ENCODE measurements at regions not wholly inside any gene's neighbourhood (a gene's known extent, or its start where the extent isn't known, plus 50 kb on each side); places are given as distances from the start of the nearest gene placed in this dataset.
A peak's percentile ranks its signal among the peaks of the same experiment; 100 is the strongest.
"Not testable (repeated sequence)": the region's sequence is repeated elsewhere in the genome, so short reads cannot be mapped to it uniquely, and the experiment has no call there.

- intact Hi-C loops (cut with DNase I): no loop called here
- no peak for DNase-seq (ENCODE audit: low spot score)
Measured at GRCh38 chr17:16888413-16889087, 83.4 kb downstream of the TNFRSF13B start.

DNA sequence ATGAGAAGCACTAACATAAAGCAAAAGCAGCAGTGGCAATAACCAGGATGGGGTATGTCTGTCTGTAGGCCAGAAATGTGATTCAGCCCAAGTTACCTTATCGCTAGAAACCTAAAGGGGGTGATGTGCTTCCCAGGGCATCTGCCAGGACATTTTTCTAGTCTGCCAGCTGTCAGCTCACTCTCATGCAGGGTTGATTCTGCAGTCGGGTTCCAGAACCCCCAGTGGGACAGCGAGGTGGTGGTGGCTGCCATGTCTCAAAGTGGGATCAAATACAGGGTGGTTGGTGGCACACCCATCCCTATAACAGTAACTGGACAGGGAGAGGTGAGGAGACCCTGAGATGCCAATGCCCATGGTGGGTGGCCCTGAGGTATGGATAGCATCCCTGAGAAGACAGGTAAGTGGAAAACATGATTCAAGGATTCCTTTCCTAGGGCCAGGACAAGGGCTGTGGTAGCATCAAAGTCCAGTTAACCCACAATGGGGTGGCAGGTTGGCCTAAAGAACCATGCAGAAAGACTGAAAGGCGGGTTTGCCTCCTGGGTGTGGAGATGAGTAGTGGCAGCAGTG is 84.3 kb downstream of the TNFRSF13B start:
- peak; percentile 23 for DNase-seq (ENCODE audit: low spot score)
- intact Hi-C loops (cut with DNase I): no loop called here

GRCh38 chr17:16886655-16887322 is 85.1 kb downstream of the TNFRSF13B start:
- peak; percentile 5 for DNase-seq (ENCODE audit: low spot score)
- intact Hi-C loops (cut with DNase I): no loop called here

DNA sequence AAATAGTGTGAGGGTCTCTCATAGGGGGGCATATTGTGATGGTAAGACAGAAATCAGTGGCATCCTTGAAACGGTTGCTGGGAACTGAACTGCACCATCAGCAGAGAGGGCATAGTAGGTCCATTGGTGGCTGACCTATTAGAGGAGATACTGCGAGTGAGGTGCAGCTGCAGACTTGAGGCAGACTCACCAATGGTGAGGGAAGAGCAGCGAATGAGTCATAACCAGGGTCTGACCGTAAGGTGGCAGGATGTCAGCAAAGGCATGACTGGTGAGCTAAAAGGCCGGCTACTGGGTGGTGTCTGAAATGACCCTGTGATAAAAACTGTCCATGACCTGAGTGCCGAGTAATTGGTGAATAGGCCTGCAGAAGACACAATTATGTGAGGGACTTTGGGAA is 86.7 kb downstream of the TNFRSF13B start:
- intact Hi-C loops (cut with DNase I); DNase-seq (ENCODE audit: low spot score): not testable (repeated sequence)

DNA sequence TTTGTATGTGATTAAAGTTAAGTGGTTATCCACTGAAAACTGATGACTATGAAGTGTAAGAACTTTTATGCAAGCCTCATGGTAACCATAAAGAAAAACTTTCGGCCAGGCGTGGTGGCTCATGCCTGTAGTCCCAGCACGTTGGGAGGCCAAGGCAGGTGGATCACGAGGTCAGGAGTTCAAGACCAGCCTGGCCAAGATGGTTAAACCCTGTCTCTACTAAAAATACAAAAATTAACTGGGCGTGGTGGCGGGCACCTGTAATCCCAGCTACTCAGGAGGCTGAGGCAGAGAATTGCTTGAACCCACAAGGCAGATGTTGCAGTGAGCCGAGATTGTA is 89.0 kb downstream of the TNFRSF13B start:
- DNase-seq (ENCODE audit: low spot score); intact Hi-C loops (cut with DNase I): not testable (repeated sequence)

DNA sequence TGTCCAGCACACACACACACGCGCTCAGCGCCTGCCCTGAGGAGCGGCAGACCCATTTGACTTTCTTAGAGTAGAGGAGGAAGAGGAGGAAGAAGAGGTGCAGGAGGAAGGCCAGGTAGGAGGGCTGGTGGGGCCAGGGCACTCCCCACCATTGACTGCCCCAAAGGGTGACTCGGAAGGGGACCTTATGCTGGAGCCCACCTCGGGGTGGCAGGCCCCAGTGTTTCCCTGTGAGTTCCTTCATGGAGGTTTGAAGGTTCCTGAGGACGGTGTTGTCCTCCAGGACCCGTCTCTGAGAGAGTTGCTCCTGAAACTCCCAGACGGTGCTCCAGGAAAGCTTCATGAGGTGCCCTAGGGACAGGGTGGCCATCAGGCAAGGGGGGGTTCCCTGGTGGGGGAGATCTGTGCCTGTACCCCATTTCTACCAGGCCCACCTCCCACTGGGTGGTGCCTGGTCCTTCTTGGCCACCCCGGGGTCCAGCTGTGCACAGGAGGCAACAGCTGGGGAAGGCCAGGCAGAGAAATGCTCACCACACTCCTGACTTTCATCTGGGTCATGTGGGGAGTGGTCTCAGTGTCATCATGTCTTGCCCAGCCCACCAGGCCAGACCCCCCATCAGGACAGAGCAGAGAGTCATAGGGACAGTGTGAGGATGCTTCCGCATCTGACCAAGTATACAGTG is 89.5 kb downstream of the TNFRSF13B start:
- intact Hi-C loops (cut with DNase I): no loop called here
- DNase-seq (ENCODE audit: low spot score): no peak

DNA sequence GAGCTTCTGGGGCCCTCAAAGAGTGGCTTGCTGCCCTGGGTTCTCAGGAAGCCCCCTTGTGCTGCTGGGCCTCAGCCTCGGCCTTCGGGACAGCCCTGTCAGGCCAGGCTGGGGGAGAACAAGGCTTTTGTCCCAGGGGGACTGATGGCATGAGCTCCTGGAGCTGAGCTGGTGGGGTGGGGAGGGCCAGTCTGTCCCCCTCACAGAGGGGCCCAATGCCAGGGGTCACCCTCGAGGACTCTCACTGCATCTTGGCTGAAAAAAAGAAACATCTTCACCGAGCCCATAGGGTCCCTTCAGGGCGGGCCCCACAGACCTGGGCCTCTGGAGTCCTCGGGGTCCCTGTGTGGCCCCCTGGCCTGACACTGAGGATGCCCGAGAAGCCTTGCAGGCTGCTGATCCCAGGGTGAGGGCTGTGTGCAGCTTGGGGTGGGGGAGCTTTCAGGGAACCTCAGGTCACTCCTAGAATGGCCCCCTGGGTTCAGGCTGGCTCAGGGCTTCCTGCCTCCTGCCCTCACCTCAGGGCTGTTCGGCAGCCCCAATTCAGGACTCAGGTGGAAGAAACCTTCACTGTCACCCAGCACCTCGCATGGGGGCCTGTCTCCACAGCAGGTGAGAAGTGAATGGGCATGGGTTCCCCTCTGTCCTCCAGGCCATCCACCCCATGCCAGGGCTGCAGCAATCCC is 90.5 kb downstream of the TNFRSF13B start:
- no peak for DNase-seq (ENCODE audit: low spot score)
- intact Hi-C loops (cut with DNase I): no loop called here

- no peak for DNase-seq (ENCODE audit: low spot score)
- intact Hi-C loops (cut with DNase I): no loop called here
Measured at GRCh38 chr17:16880843-16881230, 91.1 kb downstream of the TNFRSF13B start.

GRCh38 chr17:16880121-16880842 is 91.6 kb downstream of the TNFRSF13B start:
- intact Hi-C loops (cut with DNase I): no loop called here
- DNase-seq (ENCODE audit: low spot score): no peak

DNA sequence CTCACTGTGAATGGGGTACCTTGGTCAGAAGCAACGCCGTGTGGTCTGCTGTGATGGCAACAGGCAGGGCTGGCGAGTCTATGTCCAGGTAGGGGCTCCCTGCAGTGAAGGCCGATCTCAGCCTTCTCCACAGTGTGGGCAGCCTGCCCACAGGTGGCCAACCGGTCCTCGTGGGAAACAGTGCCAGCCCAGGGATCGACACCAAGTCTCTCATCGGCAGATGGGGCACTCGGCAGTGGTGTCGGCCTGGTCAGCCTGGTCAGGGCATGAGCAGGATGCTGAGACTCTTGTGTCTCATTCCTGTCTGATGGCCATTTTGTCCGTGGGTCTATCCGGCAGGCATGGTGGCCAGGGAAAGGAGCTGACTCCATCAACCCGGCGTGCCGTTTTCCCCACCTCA is 92.2 kb downstream of the TNFRSF13B start:
- no peak for DNase-seq (ENCODE audit: low spot score)
- intact Hi-C loops (cut with DNase I): no loop called here

- intact Hi-C loops (cut with DNase I): no loop called here
- no peak for DNase-seq (ENCODE audit: low spot score)
Measured at GRCh38 chr17:16878606-16879005, 93.3 kb downstream of the TNFRSF13B start.

DNA sequence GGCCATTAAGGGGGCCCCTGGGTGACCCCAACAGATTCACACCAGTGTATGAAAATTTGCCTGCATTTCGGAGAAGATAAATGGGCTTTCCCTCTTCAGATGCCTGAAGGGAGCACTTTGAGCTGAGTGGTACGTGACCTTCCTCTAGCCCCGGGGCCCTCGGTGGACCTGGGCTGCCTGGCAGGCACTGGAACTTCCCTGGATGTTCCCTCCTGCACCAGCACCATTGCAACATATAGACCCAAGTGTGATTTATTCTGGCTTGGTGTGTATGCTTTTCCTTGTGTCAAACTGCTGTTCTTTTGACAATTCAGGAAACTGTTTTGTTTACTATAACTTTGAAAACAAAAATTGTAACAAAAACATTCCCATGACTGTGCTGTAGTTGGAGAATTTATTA is 93.8 kb downstream of the TNFRSF13B start:
- intact Hi-C loops (cut with DNase I): no loop called here
- peak; percentile 36 for DNase-seq (ENCODE audit: low spot score)

DNA sequence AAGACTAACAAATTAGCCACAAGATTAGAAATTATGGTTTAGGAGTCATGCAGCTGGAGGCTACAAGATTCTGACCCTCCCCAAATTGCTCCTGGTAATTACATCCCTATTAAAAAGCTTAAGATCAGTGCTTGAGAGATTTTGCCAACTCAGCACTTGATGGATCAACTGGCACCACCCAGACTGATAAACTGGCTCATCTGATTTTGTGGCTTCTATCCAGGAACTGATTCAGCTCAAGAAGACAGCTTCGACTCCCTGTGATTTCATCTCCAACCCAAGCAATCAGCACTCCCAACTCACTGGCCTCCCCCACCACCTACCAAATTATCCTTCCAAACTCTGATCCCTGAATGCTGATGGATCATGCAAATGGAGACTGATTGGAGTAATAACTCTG is 94.8 kb downstream of the TNFRSF13B start:
- DNase-seq (ENCODE audit: low spot score): peak; percentile 2
- intact Hi-C loops (cut with DNase I): no loop called here

DNA sequence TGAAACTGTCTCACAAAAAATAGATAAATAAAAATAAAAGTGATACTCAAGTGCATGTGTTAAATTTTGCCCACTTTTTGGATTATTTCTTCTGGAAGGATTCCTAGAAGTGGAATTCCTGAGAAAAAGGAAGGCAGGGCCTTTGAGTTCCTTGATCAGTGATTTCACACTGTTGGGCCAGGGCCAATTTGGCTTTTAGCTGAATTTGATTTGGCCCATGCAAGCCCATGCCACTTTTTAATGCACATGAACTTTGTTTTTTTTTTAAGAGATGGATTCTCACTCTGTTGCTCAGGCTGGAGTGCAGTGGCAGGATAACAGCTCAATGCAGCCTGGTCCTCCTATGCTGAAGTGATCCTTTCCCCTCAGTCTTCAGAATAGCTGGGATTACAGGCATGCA is 96.3 kb downstream of the TNFRSF13B start:
- DNase-seq (ENCODE audit: low spot score): no peak
- intact Hi-C loops (cut with DNase I): no loop called here

DNA sequence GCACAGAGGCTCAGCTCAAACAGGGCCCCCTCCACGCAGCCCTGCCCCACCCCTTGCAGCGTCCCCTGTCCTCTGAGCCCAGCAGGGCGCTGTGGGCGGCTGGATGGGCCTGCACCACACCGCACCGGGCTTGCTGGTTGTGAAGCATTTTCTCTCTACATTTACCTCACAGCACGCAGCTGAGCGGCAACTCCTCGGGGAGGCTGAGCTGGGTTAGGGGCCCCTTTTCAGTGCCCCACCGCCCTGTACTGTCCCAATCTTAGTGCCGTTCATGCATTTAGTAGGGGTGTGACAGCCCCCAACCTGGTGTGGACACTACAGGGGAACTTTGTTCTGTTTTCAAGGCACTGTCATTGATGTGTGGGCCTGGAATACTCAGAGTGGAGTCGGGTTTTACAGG is 97.7 kb downstream of the TNFRSF13B start:
- DNase-seq (ENCODE audit: low spot score): peak; percentile 22
- intact Hi-C loops (cut with DNase I): not testable (repeated sequence)

DNA sequence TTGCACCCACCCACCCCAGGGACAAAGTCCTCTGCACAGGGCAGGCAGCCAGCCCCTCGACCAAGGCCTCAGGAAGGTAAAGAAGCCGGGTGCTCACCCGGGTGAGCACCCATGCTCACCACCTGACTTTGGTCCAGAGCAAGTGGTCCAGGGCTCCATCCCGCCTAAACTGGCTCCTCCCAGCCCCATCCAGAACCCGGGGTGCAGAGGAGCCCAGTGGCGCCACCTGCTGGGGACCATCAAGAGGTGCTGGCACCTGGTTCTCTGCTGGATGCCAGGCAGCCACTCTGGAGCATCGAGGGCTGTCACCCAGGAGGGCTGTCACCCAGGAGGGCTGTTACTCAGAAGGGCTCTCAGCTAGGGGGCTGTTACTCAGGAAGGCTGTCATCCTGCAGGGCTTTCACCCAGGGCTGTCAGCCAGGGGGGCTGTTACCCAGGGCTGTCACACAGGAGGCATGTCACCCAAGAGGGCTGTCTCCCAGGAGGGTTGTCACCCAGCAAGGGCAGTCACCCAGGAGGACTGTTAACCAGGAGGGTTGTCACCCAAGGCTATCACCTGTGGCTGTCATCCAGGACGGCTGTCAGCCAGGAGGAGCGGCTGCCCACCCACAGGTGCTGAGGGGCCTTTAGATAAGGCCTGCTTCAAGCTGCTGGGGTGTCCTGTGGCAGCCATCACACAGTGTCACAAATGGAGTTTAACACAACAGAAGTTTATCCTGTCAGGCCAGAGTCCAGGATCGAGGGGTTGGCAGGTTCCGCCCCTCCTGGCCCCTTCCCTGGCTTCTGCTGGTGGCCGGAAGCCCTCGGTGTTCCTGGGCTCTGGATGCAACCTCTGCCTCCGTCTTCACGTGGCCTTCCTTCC is 98.5 kb downstream of the TNFRSF13B start:
- DNase-seq (ENCODE audit: low spot score): peak; percentile 77
- intact Hi-C loops (cut with DNase I): no loop called here

- intact Hi-C loops (cut with DNase I): no loop called here
Measured at GRCh38 chr17:16872351-16873173, 99.4 kb downstream of the TNFRSF13B start.

More at GRCh38 chr17:16872351-16873173, 99.4 kb downstream of the TNFRSF13B start:
- peak; percentile 59 for DNase-seq (ENCODE audit: low spot score)

Measured in posterior vena cava (tissue), 2 donors.